Subcutaneous abdominal adipose tissue (tissue), 5 donors: ENCODE measurements at regions not wholly inside any gene's neighbourhood (a gene's known extent, or its start where the extent isn't known, plus 50 kb on each side); places are given as distances from the start of the nearest gene placed in this dataset.

Source experiments
- H3K27ac ChIP-seq: one replicate; pipeline ENCODE4 v1.7.0; 2013; ENCODE audit warnings: low read depth, mild to moderate bottlenecking, inconsistent platforms, low read length, moderate library complexity
- H3K27me3 ChIP-seq, 5 donors: one replicate each; pipeline ENCODE4 v1.7.0; 2013; ENCODE audit warnings: low read length in 5 of 5, inconsistent platforms in 1 of 5; ENCODE audit not compliant: control insufficient read depth in 5 of 5, insufficient read depth in 4 of 5
- H3K36me3 ChIP-seq, 5 donors: one replicate each; pipeline ENCODE4 v1.7.0; 2013; ENCODE audit warnings: low read length in 5 of 5; ENCODE audit not compliant: control insufficient read depth in 5 of 5, insufficient read depth in 5 of 5
- H3K4me1 ChIP-seq, 5 donors: one replicate each; pipeline ENCODE4 v1.7.0; 2013; ENCODE audit warnings: low read length in 5 of 5, mild to moderate bottlenecking in 3 of 5, moderate library complexity in 1 of 5; ENCODE audit not compliant: control insufficient read depth in 5 of 5, insufficient read depth in 5 of 5
- H3K4me3 ChIP-seq, 5 donors: one replicate each; pipeline ENCODE4 v1.7.0; 2013; ENCODE audit warnings: low read length in 5 of 5, low read depth in 1 of 5
- H3K9ac ChIP-seq, 5 donors: one replicate each; pipeline ENCODE4 v1.7.0; 2013; ENCODE audit warnings: low read length in 5 of 5, mild to moderate bottlenecking in 4 of 5, moderate library complexity in 3 of 5
- H3K9me3 ChIP-seq, 5 donors: one replicate each; pipeline ENCODE4 v1.7.0; 2013; ENCODE audit warnings: low read length in 5 of 5; ENCODE audit not compliant: control insufficient read depth in 5 of 5
- donor health status: healthy.
- donor health status: healthy.
- donor health status: healthy.
- donor health status: healthy.
- donor health status: healthy.

GRCh38 chr15:95574053-95574452, 756.4 kb upstream of the NR2F2 start:
- Histone ChIP-seq H3K27ac (no peak overlapping the region), H3K9ac (no peak overlapping the region), H3K27me3 (no peaks in the 10 kb centered on the region), H3K36me3 (no peaks in the 10 kb centered on the region), H3K9me3 (peaks cover 6 to 15% (median 8%) of the 10 kb centered on the region in 5 donors), H3K4me3 (no peak overlapping the region), H3K4me1 (no peaks in the 10 kb centered on the region)

GRCh38 chr15:95577927-95578326, 752.6 kb upstream of the NR2F2 start:
- H3K4me1 ChIP-seq: no peaks in the 10 kb centered on the region
- H3K27ac ChIP-seq: no peak overlapping the region
- H3K27me3 ChIP-seq: no peaks in the 10 kb centered on the region
- no peaks in the 10 kb centered on the region for H3K36me3 ChIP-seq
- no peaks in the 10 kb centered on the region for H3K9me3 ChIP-seq
- H3K9ac ChIP-seq: no peak overlapping the region
- H3K4me3 ChIP-seq: no peak overlapping the region

GRCh38 chr15:95580121-95580520, 750.4 kb upstream of the NR2F2 start:
- Histone ChIP-seq H3K9me3 (no peaks in the 10 kb centered on the region), H3K36me3 (no peaks in the 10 kb centered on the region), H3K4me1 (no peaks in the 10 kb centered on the region), H3K9ac (no peak overlapping the region), H3K4me3 (no peak overlapping the region), H3K27me3 (no peaks in the 10 kb centered on the region), H3K27ac (no peak overlapping the region)

- H3K27ac ChIP-seq: no peak overlapping the region
These were observed 748.9 kb upstream of the NR2F2 start for GRCh38 chr15:95581595-95581994.

GRCh38 chr15:95584088-95584487, 746.4 kb upstream of the NR2F2 start:
- Histone ChIP-seq H3K4me3 (no peak overlapping the region), H3K9ac (no peak overlapping the region), H3K36me3 (no peaks in the 10 kb centered on the region), H3K9me3 (no peaks in the 10 kb centered on the region), H3K27me3 (no peaks in the 10 kb centered on the region), H3K27ac (no peak overlapping the region), H3K4me1 (no peaks in the 10 kb centered on the region)

More at GRCh38 chr15:95581595-95581994, 748.9 kb upstream of the NR2F2 start:
- H3K9ac ChIP-seq: no peak overlapping the region
- H3K36me3 ChIP-seq: no peaks in the 10 kb centered on the region
- H3K4me3 ChIP-seq: no peak overlapping the region
- H3K9me3 ChIP-seq: no peaks in the 10 kb centered on the region
- H3K27me3 ChIP-seq: no peaks in the 10 kb centered on the region
- H3K4me1 ChIP-seq: no peaks in the 10 kb centered on the region

GRCh38 chr15:95588056-95588455, 742.4 kb upstream of the NR2F2 start:
- Histone ChIP-seq H3K9me3 (no peaks in the 10 kb centered on the region), H3K27me3 (no peaks in the 10 kb centered on the region), H3K36me3 (no peaks in the 10 kb centered on the region), H3K9ac (no peak overlapping the region), H3K4me3 (no peak overlapping the region), H3K4me1 (no peaks in the 10 kb centered on the region), H3K27ac (no peak overlapping the region)

DNA sequence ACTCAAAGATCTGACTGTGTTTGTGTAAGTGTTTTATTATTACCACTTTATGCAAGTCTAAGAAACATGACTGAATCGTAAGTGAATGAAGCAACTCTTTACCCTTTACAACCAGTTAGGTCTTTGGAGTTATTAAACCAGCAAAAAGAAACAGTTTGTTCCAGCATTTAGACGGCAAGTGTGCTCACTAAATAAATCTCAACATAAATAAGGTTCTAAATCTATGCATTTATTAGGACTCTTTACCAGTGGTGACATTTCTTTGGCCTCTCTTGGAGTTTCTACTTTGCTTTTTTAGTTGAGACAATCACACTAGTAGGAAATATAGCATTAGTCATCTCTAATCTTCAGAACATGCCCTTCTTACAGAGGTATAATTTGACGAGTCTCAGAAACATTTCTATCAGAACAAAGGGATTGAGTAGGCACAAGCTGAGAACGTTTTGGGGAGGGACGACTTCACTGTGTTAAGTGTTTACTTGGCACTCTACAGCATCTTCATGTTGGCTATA, 739.9 kb upstream of the NR2F2 start:
- Histone ChIP-seq H3K9ac (no peak overlapping the region), H3K4me3 (no peak overlapping the region), H3K27me3 (no peaks in the 10 kb centered on the region), H3K36me3 (no peaks in the 10 kb centered on the region), H3K4me1 (no peaks in the 10 kb centered on the region), H3K27ac (no peak overlapping the region), H3K9me3 (no peaks in the 10 kb centered on the region)

GRCh38 chr15:95591270-95591669, 739.2 kb upstream of the NR2F2 start:
- H3K4me3 ChIP-seq: no peak overlapping the region
- no peaks in the 10 kb centered on the region for H3K9me3 ChIP-seq
- H3K4me1 ChIP-seq: no peaks in the 10 kb centered on the region
- H3K36me3 ChIP-seq: no peaks in the 10 kb centered on the region
- H3K27ac ChIP-seq: no peak overlapping the region
- H3K27me3 ChIP-seq: no peaks in the 10 kb centered on the region
- no peak overlapping the region for H3K9ac ChIP-seq

DNA sequence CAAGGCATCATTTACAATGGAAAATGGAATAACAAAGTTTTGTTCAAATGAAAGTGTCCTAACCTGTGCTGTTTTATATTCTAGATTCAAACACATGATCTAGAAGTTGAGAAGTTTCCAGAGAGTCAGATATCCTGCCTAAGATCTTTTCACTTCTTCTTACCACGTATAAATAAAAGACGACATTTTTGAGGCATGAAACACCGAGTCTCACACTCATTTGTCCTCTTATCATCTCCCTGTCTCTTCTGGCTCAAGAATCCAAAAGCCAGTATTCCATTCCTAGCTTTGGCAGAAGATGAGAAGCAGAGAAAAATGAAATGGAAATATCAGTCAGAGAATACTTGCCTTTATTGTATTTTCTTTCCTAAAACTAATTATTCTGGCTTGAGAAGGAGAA, 738.6 kb upstream of the NR2F2 start:
- Histone ChIP-seq H3K27me3 (no peaks in the 10 kb centered on the region), H3K4me1 (peaks cover 0 to 5% (median 1%) of the 10 kb centered on the region in 5 donors), H3K36me3 (no peaks in the 10 kb centered on the region), H3K4me3 (no peak overlapping the region), H3K9ac (no peak overlapping the region), H3K9me3 (no peaks in the 10 kb centered on the region), H3K27ac (no peak overlapping the region)

DNA sequence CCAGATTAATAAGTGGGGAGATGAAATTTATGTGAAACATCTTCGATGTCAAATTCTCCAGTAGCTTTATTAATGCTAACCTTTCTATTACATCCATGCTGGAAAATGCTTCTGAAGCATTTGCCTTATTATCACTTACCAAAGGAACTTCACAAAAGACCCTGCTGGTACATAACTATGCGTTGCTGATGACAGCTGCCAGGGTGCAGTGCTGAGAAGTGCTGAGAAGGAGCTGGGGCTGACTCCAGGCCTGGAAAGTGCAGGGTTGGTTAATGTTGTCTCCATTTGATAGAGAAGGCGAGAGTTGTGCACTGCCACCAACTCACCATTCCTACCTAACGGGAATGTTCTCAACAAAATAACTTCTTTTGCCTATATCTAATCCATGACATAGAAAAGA, 736.0 kb upstream of the NR2F2 start:
- Histone ChIP-seq H3K27ac (no peak overlapping the region), H3K9ac (no peak overlapping the region), H3K4me1 (peaks cover 0 to 12% (median 6%) of the 10 kb centered on the region in 5 donors), H3K36me3 (no peaks in the 10 kb centered on the region), H3K27me3 (no peaks in the 10 kb centered on the region), H3K4me3 (no peak overlapping the region), H3K9me3 (no peaks in the 10 kb centered on the region)

GRCh38 chr15:95595759-95596158, 734.7 kb upstream of the NR2F2 start:
- Histone ChIP-seq H3K9ac (no peak overlapping the region), H3K36me3 (no peaks in the 10 kb centered on the region), H3K27ac (no peak overlapping the region), H3K9me3 (no peaks in the 10 kb centered on the region), H3K4me3 (no peak overlapping the region), H3K4me1 (peaks cover 0 to 12% (median 6%) of the 10 kb centered on the region in 5 donors), H3K27me3 (no peaks in the 10 kb centered on the region)
